Neural progenitor cell (in vitro differentiated cells): ENCODE measurements at regions not wholly inside any gene's neighbourhood (a gene's known extent, or its start where the extent isn't known, plus 50 kb on each side); places are given as distances from the start of the nearest gene placed in this dataset.

ENCODE experiments used
- EZH2 ChIP-seq: fragments of 200-600 bp; sonication (generic); IDR thresholded peaks from 2 replicates; pipeline ENCODE4 v1.6.1; 2017; ENCODE audit warnings: antibody characterized with exemption, mild to moderate bottlenecking, moderate library complexity
- EZH2phosphoT487 ChIP-seq: fragments of 200-600 bp; sonication (generic); IDR thresholded peaks from 2 replicates; pipeline ENCODE4 v1.6.1; 2017; ENCODE audit warnings: antibody characterized with exemption
- TF ChIP-seq, protein P1 (sequence below): fragments of 200-600 bp; sonication (generic); IDR thresholded peaks from 2 replicates; pipeline ENCODE4 v1.5.1; 2017; ENCODE audit warnings: antibody characterized with exemption, mild to moderate bottlenecking

DNA sequence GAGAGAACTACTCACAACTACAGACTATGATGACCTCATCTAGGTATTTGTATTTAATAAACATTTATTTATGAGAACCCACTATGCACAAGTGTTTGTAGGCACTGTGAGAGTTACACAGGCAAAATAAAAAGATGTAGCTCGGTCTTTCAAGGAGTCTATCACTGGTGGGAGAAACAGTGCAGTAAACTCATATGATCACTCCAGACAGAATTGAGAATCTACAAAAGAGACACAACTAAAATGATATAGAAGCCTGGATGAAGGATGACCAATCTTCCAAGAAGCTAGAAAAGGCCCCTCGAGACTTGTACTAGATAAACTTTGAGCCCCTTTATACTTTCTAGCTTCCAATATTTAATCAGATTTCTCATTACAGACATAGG is 70.2 kb upstream of the ZBTB20 start:
- TF ChIP-seq, protein P1, sequence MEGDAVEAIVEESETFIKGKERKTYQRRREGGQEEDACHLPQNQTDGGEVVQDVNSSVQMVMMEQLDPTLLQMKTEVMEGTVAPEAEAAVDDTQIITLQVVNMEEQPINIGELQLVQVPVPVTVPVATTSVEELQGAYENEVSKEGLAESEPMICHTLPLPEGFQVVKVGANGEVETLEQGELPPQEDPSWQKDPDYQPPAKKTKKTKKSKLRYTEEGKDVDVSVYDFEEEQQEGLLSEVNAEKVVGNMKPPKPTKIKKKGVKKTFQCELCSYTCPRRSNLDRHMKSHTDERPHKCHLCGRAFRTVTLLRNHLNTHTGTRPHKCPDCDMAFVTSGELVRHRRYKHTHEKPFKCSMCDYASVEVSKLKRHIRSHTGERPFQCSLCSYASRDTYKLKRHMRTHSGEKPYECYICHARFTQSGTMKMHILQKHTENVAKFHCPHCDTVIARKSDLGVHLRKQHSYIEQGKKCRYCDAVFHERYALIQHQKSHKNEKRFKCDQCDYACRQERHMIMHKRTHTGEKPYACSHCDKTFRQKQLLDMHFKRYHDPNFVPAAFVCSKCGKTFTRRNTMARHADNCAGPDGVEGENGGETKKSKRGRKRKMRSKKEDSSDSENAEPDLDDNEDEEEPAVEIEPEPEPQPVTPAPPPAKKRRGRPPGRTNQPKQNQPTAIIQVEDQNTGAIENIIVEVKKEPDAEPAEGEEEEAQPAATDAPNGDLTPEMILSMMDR = no peak
- TF ChIP-seq EZH2 = no peak
- no peak for TF ChIP-seq EZH2phosphoT487
